ENCODE measurements at regions not wholly inside any gene's neighbourhood (a gene's known extent, or its start where the extent isn't known, plus 50 kb on each side); places are given as distances from the start of the nearest gene placed in this dataset.

- no peak for TF ChIP-seq REST (IDR thresholded peaks at IDR 0.05; ENCODE audit: insufficient replicate concordance, low read depth)
- TF ChIP-seq, protein P1, sequence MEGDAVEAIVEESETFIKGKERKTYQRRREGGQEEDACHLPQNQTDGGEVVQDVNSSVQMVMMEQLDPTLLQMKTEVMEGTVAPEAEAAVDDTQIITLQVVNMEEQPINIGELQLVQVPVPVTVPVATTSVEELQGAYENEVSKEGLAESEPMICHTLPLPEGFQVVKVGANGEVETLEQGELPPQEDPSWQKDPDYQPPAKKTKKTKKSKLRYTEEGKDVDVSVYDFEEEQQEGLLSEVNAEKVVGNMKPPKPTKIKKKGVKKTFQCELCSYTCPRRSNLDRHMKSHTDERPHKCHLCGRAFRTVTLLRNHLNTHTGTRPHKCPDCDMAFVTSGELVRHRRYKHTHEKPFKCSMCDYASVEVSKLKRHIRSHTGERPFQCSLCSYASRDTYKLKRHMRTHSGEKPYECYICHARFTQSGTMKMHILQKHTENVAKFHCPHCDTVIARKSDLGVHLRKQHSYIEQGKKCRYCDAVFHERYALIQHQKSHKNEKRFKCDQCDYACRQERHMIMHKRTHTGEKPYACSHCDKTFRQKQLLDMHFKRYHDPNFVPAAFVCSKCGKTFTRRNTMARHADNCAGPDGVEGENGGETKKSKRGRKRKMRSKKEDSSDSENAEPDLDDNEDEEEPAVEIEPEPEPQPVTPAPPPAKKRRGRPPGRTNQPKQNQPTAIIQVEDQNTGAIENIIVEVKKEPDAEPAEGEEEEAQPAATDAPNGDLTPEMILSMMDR (IDR thresholded peaks at IDR 0.05; ENCODE audit: insufficient read depth, low read length), result no peak
Measured at GRCh38 chr1:98817821-98818220, 156.3 kb downstream of the SNX7 start.
